OCI-LY3 (cell line): ENCODE measurements at regions not wholly inside any gene's neighbourhood (a gene's known extent, or its start where the extent isn't known, plus 50 kb on each side); places are given as distances from the start of the nearest gene placed in this dataset.
"Not testable (repeated sequence)": the region's sequence is repeated elsewhere in the genome, so short reads cannot be mapped to it uniquely, and the experiment has no call there.

Source experiments
- H2AFZ ChIP-seq: fragments of 200-600, 300-600 bp; shearing (Covaris generic); 2 replicates; pipeline ENCODE4 v1.6.0; 2014; ENCODE audit warnings: antibody characterized with exemption, low read depth, low read length
- H3K27ac ChIP-seq: fragments of 200-600, 300-600 bp; sonication (generic); 2 replicates; pipeline ENCODE4 v1.5.1; 2014; ENCODE audit warnings: mild to moderate bottlenecking, low read length, moderate library complexity, mixed read lengths
- H3K27me3 ChIP-seq: fragments of 200-600, 300-600 bp; sonication (generic); 2 replicates; pipeline ENCODE4 v1.6.1; 2014; ENCODE audit warnings: low read depth, low read length, mixed read lengths
- H3K36me3 ChIP-seq: fragments of 200-600, 300-600 bp; sonication (generic); replicated peaks from 2 replicates; pipeline ENCODE3; 2014; ENCODE audit warnings: low read depth, low read length, mixed read lengths
- H3K4me1 ChIP-seq: fragments of 300-600, 200-600 bp; sonication (generic); 2 replicates; pipeline ENCODE4 v1.6.1; 2014; ENCODE audit warnings: low read length, mixed read lengths
- H3K4me2 ChIP-seq: fragments of 200-600, 300-600 bp; sonication (generic); 2 replicates; pipeline ENCODE4 v1.6.1; 2014; ENCODE audit warnings: low read length, mixed read lengths
- H3K4me3 ChIP-seq: fragments of 300-600, 200-600 bp; sonication (generic); 2 replicates; pipeline ENCODE4 v1.5.1; 2014; ENCODE audit warnings: antibody characterized with exemption, mild to moderate bottlenecking, low read length, moderate library complexity
- H3K79me2 ChIP-seq: fragments of 300-600, 200-600 bp; shearing (Covaris generic); 2 replicates; pipeline ENCODE4 v1.6.1; 2014; ENCODE audit warnings: mild to moderate bottlenecking, low read length, mixed read lengths
- H3K9ac ChIP-seq: fragments of 300-600, 200-600 bp; shearing (Covaris generic); 2 replicates; pipeline ENCODE4 v1.6.0; 2014; ENCODE audit warnings: mild to moderate bottlenecking, low read length, moderate library complexity
- H3K9me3 ChIP-seq: fragments of 200-600, 300-600 bp; shearing (Covaris generic); 2 replicates; pipeline ENCODE4 v1.6.1; 2014; ENCODE audit warnings: low read length, mixed read lengths; ENCODE audit not compliant: insufficient read depth
- H4K20me1 ChIP-seq: fragments of 200-600, 300-600 bp; sonication (generic); 2 replicates; pipeline ENCODE4 v1.6.1; 2016; ENCODE audit warnings: low read length, mixed read lengths; ENCODE audit not compliant: insufficient read depth
- EZH2phosphoT487 ChIP-seq: fragments of 200-600 bp; shearing (Covaris generic); IDR thresholded peaks from 2 replicates; pipeline ENCODE4 v1.6.1; 2018; ENCODE audit warnings: antibody characterized with exemption, mixed run types, low read depth
- TF ChIP-seq, protein P1 (sequence below): fragments of 200-600, 300-600 bp; sonication (generic); IDR thresholded peaks from 2 replicates; pipeline ENCODE4 v1.5.1; 2014; ENCODE audit warnings: antibody characterized with exemption, low read length, low read depth

- Histone ChIP-seq H3K79me2 (no peaks in the 10 kb centered on the region), H3K9ac (no peak overlapping the region), H3K4me2 (no peak overlapping the region), H3K27me3 (peaks cover 21% of the 10 kb centered on the region), H3K4me1 (peaks cover 2% of the 10 kb centered on the region; the same call in 1 of the 2 replicates), H2AFZ (0 out of 2 replicates have a peak overlapping the region, but pooled peaks have one; percentile 45), H3K27ac (no peak overlapping the region), H3K4me3 (no peak overlapping the region), H3K36me3 (no peaks in the 10 kb centered on the region), H3K9me3 (no peaks in the 10 kb centered on the region), H4K20me1 (no peaks in the 10 kb centered on the region)
- TF ChIP-seq EZH2phosphoT487 = no peak
- TF ChIP-seq, protein P1, sequence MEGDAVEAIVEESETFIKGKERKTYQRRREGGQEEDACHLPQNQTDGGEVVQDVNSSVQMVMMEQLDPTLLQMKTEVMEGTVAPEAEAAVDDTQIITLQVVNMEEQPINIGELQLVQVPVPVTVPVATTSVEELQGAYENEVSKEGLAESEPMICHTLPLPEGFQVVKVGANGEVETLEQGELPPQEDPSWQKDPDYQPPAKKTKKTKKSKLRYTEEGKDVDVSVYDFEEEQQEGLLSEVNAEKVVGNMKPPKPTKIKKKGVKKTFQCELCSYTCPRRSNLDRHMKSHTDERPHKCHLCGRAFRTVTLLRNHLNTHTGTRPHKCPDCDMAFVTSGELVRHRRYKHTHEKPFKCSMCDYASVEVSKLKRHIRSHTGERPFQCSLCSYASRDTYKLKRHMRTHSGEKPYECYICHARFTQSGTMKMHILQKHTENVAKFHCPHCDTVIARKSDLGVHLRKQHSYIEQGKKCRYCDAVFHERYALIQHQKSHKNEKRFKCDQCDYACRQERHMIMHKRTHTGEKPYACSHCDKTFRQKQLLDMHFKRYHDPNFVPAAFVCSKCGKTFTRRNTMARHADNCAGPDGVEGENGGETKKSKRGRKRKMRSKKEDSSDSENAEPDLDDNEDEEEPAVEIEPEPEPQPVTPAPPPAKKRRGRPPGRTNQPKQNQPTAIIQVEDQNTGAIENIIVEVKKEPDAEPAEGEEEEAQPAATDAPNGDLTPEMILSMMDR = peak; percentile 93
Measured at GRCh38 chr14:106691601-106692291, 1165.4 kb downstream of the TMEM121 start.

GRCh38 chr14:106694638-106695393 lies 1168.4 kb downstream of the TMEM121 start:
- peak overlapping the region; percentile 46 for H3K4me2 ChIP-seq
- H3K4me1 ChIP-seq = peaks cover 7% of the 10 kb centered on the region
- H3K36me3 ChIP-seq = no peaks in the 10 kb centered on the region
- peaks cover 13% of the 10 kb centered on the region for H3K27me3 ChIP-seq
- peak overlapping the region; percentile 69; the same call in 1 of the 2 replicates for H3K4me3 ChIP-seq
- peak overlapping the region; percentile 77; the same call in 1 of the 2 replicates for H2AFZ ChIP-seq
- no peak overlapping the region for H3K9ac ChIP-seq
- H4K20me1 ChIP-seq = no peaks in the 10 kb centered on the region
- no peaks in the 10 kb centered on the region for H3K9me3 ChIP-seq
- no peak overlapping the region for H3K27ac ChIP-seq
- H3K79me2 ChIP-seq = no peaks in the 10 kb centered on the region
- TF ChIP-seq, protein P1 = peak; percentile 64
- no peak for TF ChIP-seq EZH2phosphoT487

- not testable (repeated sequence) for H4K20me1 ChIP-seq, H3K27me3 ChIP-seq, H2AFZ ChIP-seq, H3K79me2 ChIP-seq, H3K4me1 ChIP-seq, H3K9ac ChIP-seq, H3K36me3 ChIP-seq, H3K27ac ChIP-seq, H3K9me3 ChIP-seq
- Histone ChIP-seq H3K4me2 (peak overlapping the region; percentile 70), H3K4me3 (peak overlapping the region; percentile 63)
Measured at GRCh38 chr14:106698620-106699267, 1172.4 kb downstream of the TMEM121 start.

- not testable (repeated sequence) for H3K36me3 ChIP-seq, H3K4me2 ChIP-seq, H3K27me3 ChIP-seq, H2AFZ ChIP-seq, H3K4me1 ChIP-seq, H3K9me3 ChIP-seq, H3K4me3 ChIP-seq, H3K27ac ChIP-seq, H4K20me1 ChIP-seq, H3K79me2 ChIP-seq, H3K9ac ChIP-seq
Measured at GRCh38 chr14:106703651-106704050, 1177.3 kb downstream of the TMEM121 start.

- H3K4me3 ChIP-seq, H3K27ac ChIP-seq, H3K36me3 ChIP-seq, H2AFZ ChIP-seq, H3K4me1 ChIP-seq, H3K79me2 ChIP-seq, H3K4me2 ChIP-seq, H4K20me1 ChIP-seq, H3K27me3 ChIP-seq, H3K9me3 ChIP-seq, H3K9ac ChIP-seq: not testable (repeated sequence)
Measured at GRCh38 chr14:106706488-106706887, 1180.1 kb downstream of the TMEM121 start.

DNA sequence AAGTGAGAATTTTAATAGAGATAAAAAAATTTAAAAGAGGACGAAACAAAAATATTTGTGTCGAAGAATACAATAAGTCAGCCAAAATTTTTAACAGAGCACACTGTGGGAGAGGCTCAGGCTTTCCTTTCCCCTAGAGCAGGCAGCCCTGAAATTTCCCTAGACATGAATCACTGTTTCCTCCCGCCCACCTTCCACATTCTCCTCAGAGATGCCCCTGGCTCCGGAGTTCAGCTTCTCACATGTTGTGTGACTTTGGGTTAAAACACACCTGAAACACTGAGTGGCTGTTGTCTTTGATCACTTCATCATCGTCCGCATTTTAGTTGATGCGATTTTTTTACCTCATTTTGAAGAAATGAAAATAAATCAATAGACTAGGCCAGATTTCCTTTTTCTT lies 1183.8 kb downstream of the TMEM121 start:
- H3K79me2 ChIP-seq, H3K4me1 ChIP-seq, H4K20me1 ChIP-seq, H3K9me3 ChIP-seq, H3K27ac ChIP-seq, H3K4me2 ChIP-seq, H3K36me3 ChIP-seq, H2AFZ ChIP-seq, H3K4me3 ChIP-seq, H3K9ac ChIP-seq: not testable (repeated sequence)
- H3K27me3 ChIP-seq = peaks cover 12% of the 10 kb centered on the region

- H3K27me3 ChIP-seq = peaks cover 12% of the 10 kb centered on the region
- H3K9ac ChIP-seq, H3K4me3 ChIP-seq, H3K36me3 ChIP-seq, H3K27ac ChIP-seq, H3K79me2 ChIP-seq, H2AFZ ChIP-seq, H4K20me1 ChIP-seq, H3K4me1 ChIP-seq, H3K9me3 ChIP-seq, H3K4me2 ChIP-seq: not testable (repeated sequence)
Measured at GRCh38 chr14:106712513-106712912, 1186.1 kb downstream of the TMEM121 start.
